K562 (cell line): ENCODE measurements at regions not wholly inside any gene's neighbourhood (a gene's known extent, or its start where the extent isn't known, plus 50 kb on each side); places are given as distances from the start of the nearest gene placed in this dataset.

Source experiments
- ATAC-seq: fragments of 200-7000 bp; cut with Tn5 transposase; 3 replicates; pipeline ENCODE4 v1.9.1; 2020; ENCODE audit warnings: moderate library complexity
- BruUV-seq: library from RNA; stranded (reverse); fragments of 400-500 nt; replicated peaks from 2 replicates; lab custom pipeline; 2021; lab: Mats Ljungman, UMichigan
- CTCF ChIA-PET: fragments of 300-600 bp; formaldehyde crosslinking; extraction: SDS; loops from one replicate; lab custom pipeline; 2021; ENCODE audit warnings: low intra/inter-chr PET ratio; lab: Yijun Ruan, JAX
- POLR2A ChIA-PET: fragments of 300-600, 350-650 bp; sonication (Branson Sonifier 250); formaldehyde crosslinking; extraction: SDS; loops from one replicate; lab custom pipeline; 2021; ENCODE audit warnings: antibody characterized with exemption, inconsistent platforms; lab: Yijun Ruan, JAX
- DNase-seq, 4 experiments: peaks; one replicate each; pipeline versions ENCODE4 v3.0.0 to v3.0.0-alpha.2; 2011 to 2018; ENCODE audit warnings: low spot score in 3 of 4, mixed read lengths in 3 of 4; ENCODE audit errors: extremely low read depth in 1 of 4
- FAIRE-seq: peaks from 2 replicates; lab custom pipeline; 2011; peaks lifted over from hg19 to GRCh38; lab: Jason Lieb, UNC
- H2AFZ ChIP-seq: 2 replicates; pipeline ENCODE4 v1.6.0; 2011; ENCODE audit warnings: low read depth, low read length, control low read depth, inconsistent platforms
- H3K27ac ChIP-seq: fragments of 200-600 bp; 3 replicates; pipeline ENCODE4 v1.8.0; 2011; ENCODE audit warnings: low read depth, mild to moderate bottlenecking, control low read depth, inconsistent platforms, low read length, moderate library complexity, mixed read lengths; ENCODE audit errors: extremely low read depth
- H3K27me3 ChIP-seq, 2 experiments: fragments of 300-600 bp in 1 of 2; 2 replicates in 1 of 2; 3 replicates in 1 of 2; pipeline versions ENCODE4 v1.6.0 to v1.8.0; 2011; ENCODE audit warnings: inconsistent platforms in 2 of 2, low read length in 2 of 2, mild to moderate bottlenecking in 1 of 2, mixed read lengths in 1 of 2, moderate library complexity in 1 of 2; ENCODE audit not compliant: control insufficient read depth in 2 of 2, insufficient read depth in 2 of 2
- H3K36me3 ChIP-seq: fragments of 300-600 bp; 3 replicates; pipeline ENCODE4 v1.8.0; 2011; ENCODE audit warnings: mild to moderate bottlenecking, low read length, inconsistent platforms; ENCODE audit not compliant: control insufficient read depth, insufficient read depth
- H3K4me1 ChIP-seq, 2 experiments: fragments of 200-600 bp in 1 of 2; replicated peaks in 1 of 2; 2 replicates in 1 of 2; 3 replicates in 1 of 2; pipeline versions ENCODE4 v1.5.1 to v1.8.0; 2011; ENCODE audit warnings: inconsistent platforms in 2 of 2, low read length in 2 of 2, mild to moderate bottlenecking in 1 of 2, mixed read lengths in 1 of 2, moderate library complexity in 1 of 2; ENCODE audit not compliant: control insufficient read depth in 2 of 2, insufficient read depth in 2 of 2
- H3K4me2 ChIP-seq: 2 replicates; pipeline ENCODE4 v1.6.1; 2011; ENCODE audit warnings: low read length, control low read depth, inconsistent platforms, mixed read lengths; ENCODE audit not compliant: insufficient read depth
- H3K4me3 ChIP-seq: fragments of 200-600 bp; sonication (generic), shearing (Covaris generic); 2 replicates; pipeline ENCODE4 v1.5.1; 2016; ENCODE audit warnings: control low read depth, inconsistent platforms
- H3K79me2 ChIP-seq: fragments of 200-600 bp; 3 replicates; pipeline ENCODE4 v1.8.0; 2011; ENCODE audit warnings: low read length, inconsistent platforms; ENCODE audit not compliant: control insufficient read depth, insufficient read depth
- H3K9ac ChIP-seq, 2 experiments: 2 replicates each; pipeline versions ENCODE4 v1.6.0 to v1.6.1; 2011; ENCODE audit warnings: low read depth in 2 of 2, low read length in 2 of 2, control low read depth in 1 of 2, inconsistent platforms in 1 of 2, mild to moderate bottlenecking in 1 of 2, mixed read lengths in 1 of 2; ENCODE audit not compliant: insufficient read depth in 1 of 2
- H3K9me1 ChIP-seq: one replicate; pipeline ENCODE4 v1.6.0; 2011; ENCODE audit warnings: inconsistent platforms, mild to moderate bottlenecking, low read length, moderate library complexity; ENCODE audit not compliant: control insufficient read depth, insufficient read depth
- H3K9me3 ChIP-seq: replicated peaks from 2 replicates; pipeline ENCODE4 v1.5.1; 2011; ENCODE audit warnings: low read depth, low read length, inconsistent platforms; ENCODE audit not compliant: control insufficient read depth, insufficient read depth
- H4K20me1 ChIP-seq: replicated peaks from 2 replicates; pipeline ENCODE4 v1.6.1; 2011; ENCODE audit warnings: low read length, inconsistent platforms, mixed read lengths; ENCODE audit not compliant: control insufficient read depth, insufficient read depth
- CHAMP1 ChIP-seq: fragments of 450-650 bp; IDR thresholded peaks from 2 replicates; pipeline ENCODE4 v1.6.1; 2016; ENCODE audit warnings: mild to moderate bottlenecking
- IRF1 ChIP-seq: sonication (generic); formaldehyde crosslinking; IDR thresholded peaks from 2 replicates; pipeline ENCODE4 v1.8.0; 2022; ENCODE audit warnings: missing genetic modification reagents, mild to moderate bottlenecking, borderline replicate concordance
- MAFK ChIP-seq: IDR thresholded peaks from 2 replicates; pipeline ENCODE4 v1.6.1; 2011; ENCODE audit warnings: low read length, improper control_type of control experiment
- PCBP1 ChIP-seq: fragments of 200-400 bp; formaldehyde crosslinking; IDR thresholded peaks from 2 replicates; pipeline ENCODE4 v1.6.1; 2018; ENCODE audit warnings: mild to moderate bottlenecking, low read depth, low read length; ENCODE audit not compliant: poor library complexity, severe bottlenecking
- POLR2AphosphoS5 ChIP-seq: IDR thresholded peaks from 2 replicates; pipeline ENCODE4 v1.6.1; 2011; ENCODE audit warnings: mild to moderate bottlenecking, low read depth, low read length, moderate library complexity; ENCODE audit not compliant: control insufficient read depth, insufficient read depth
- ZNF134 ChIP-seq: fragments of 250-450 bp; sonication (Bioruptor Pico); conservative IDR thresholded peaks from 2 replicates; pipeline ENCODE4 v1.4.0; 2020
- ZZZ3 ChIP-seq: fragments of 450-650 bp; IDR thresholded peaks from 2 replicates; pipeline ENCODE4 v1.6.1; 2016; ENCODE audit warnings: antibody characterized with exemption, mild to moderate bottlenecking, moderate library complexity
- WGBS: fragments of 100-300 bp; shearing (Covaris generic); methylation state at CpG from one replicate; pipeline ENCODE4 v1.1.6; 2016; ENCODE audit warnings: low coverage, mixed read lengths; ENCODE audit not compliant: insufficient coverage; ENCODE audit errors: missing lambda C conversion rate; 5-methylcytosine and 5-hydroxymethylcytosine counted together
- in situ Hi-C: fragments of 300-500 bp; cut with MboI; formaldehyde crosslinking; loops from 4 replicates; pipeline ENCODE4 v1.15.0; 2018; ENCODE audit warnings: inconsistent platforms, mixed read lengths
- intact Hi-C: fragments of 100-400 bp; cut with micrococcal nuclease; formaldehyde crosslinking; loops from 2 replicates; pipeline ENCODE4 v1.14.2; 2022

GRCh38 chr1:73472810-73473209 is 725.2 kb downstream of the LRRIQ3 start:
- POLR2A ChIA-PET: no interaction called here
- BruUV-seq: no TSS peak

More at GRCh38 chr1:73472810-73473209, 725.2 kb downstream of the LRRIQ3 start:
- Histone ChIP-seq H3K9me3 (no peaks in the 10 kb centered on the region), H3K4me1 (no peaks in the 10 kb centered on the region), H3K9me1 (no peaks in the 10 kb centered on the region), H3K4me2 (no peak overlapping the region), H3K27me3 (no peaks in the 10 kb centered on the region), H3K4me3 (no peak overlapping the region), H3K9ac (no peak overlapping the region), H2AFZ (no peak overlapping the region), H4K20me1 (no peaks in the 10 kb centered on the region), H3K36me3 (no peaks in the 10 kb centered on the region), H3K27ac (no peak overlapping the region), H3K79me2 (no peaks in the 10 kb centered on the region)
- CTCF ChIA-PET: no interaction called here
- DNase-seq: no peak
- in situ Hi-C loops: no loop called here
- ATAC-seq: no peak
- intact Hi-C loops: no loop called here
- no peak for FAIRE-seq
- no peak for TF ChIP-seq CHAMP1
- no peak for TF ChIP-seq MAFK
- TF ChIP-seq ZNF134: no peak
- TF ChIP-seq ZZZ3: no peak
- no peak for TF ChIP-seq IRF1 (CRISPR knock-in tag)
- no peak for TF ChIP-seq PCBP1
- TF ChIP-seq POLR2AphosphoS5: no peak
- WGBS: 0% methylated on average over 7 of the region's 7 CpGs
